Liver (tissue), 8 donors: ENCODE measurements at regions not wholly inside any gene's neighbourhood (a gene's known extent, or its start where the extent isn't known, plus 50 kb on each side); places are given as distances from the start of the nearest gene placed in this dataset.
"Not testable (repeated sequence)": the region's sequence is repeated elsewhere in the genome, so short reads cannot be mapped to it uniquely, and the experiment has no call there.

ENCODE experiments used
- DNase-seq: peaks from one replicate; pipeline ENCODE4 v3.0.0-alpha.2; 2017; ENCODE audit warnings: low spot score
- H3K27ac ChIP-seq, 2 donors: one replicate each; pipeline ENCODE4 v1.7.0; 2013; ENCODE audit warnings: inconsistent platforms in 2 of 2, low read length in 2 of 2, control low read depth in 1 of 2, low read depth in 1 of 2, mild to moderate bottlenecking in 1 of 2
- H3K27me3 ChIP-seq, 4 donors: one replicate each; pipeline versions ENCODE4 v1.6.1 to v1.7.0; 2013; ENCODE audit warnings: low read length in 3 of 4, inconsistent platforms in 1 of 4, mild to moderate bottlenecking in 1 of 4, moderate library complexity in 1 of 4; ENCODE audit not compliant: control insufficient read depth in 4 of 4, insufficient read depth in 4 of 4
- H3K36me3 ChIP-seq, 4 donors: one replicate each; pipeline versions ENCODE4 v1.6.1 to v1.7.0; 2013; ENCODE audit warnings: low read length in 3 of 4, mild to moderate bottlenecking in 3 of 4, low read depth in 1 of 4, moderate library complexity in 1 of 4; ENCODE audit not compliant: control insufficient read depth in 4 of 4, insufficient read depth in 3 of 4
- H3K4me1 ChIP-seq, 4 donors: one replicate each; pipeline versions ENCODE4 v1.6.1 to v1.7.0; 2013; ENCODE audit warnings: low read length in 3 of 4, mild to moderate bottlenecking in 3 of 4, moderate library complexity in 1 of 4; ENCODE audit not compliant: control insufficient read depth in 4 of 4, insufficient read depth in 4 of 4
- H3K4me3 ChIP-seq, 3 donors: one replicate each; pipeline versions ENCODE4 v1.6.1 to v1.7.0; 2013; ENCODE audit warnings: low read length in 3 of 3, control low read depth in 1 of 3, low read depth in 1 of 3, mild to moderate bottlenecking in 1 of 3
- H3K9ac ChIP-seq, 2 donors: one replicate each; pipeline ENCODE4 v1.7.0; 2013; ENCODE audit warnings: low read length in 2 of 2, mild to moderate bottlenecking in 2 of 2, moderate library complexity in 2 of 2, control low read depth in 1 of 2, low read depth in 1 of 2
- H3K9me3 ChIP-seq, 4 donors: one replicate each; pipeline versions ENCODE4 v1.6.1 to v1.7.0; 2013; ENCODE audit warnings: low read length in 3 of 4; ENCODE audit not compliant: control insufficient read depth in 4 of 4
- EGR1 ChIP-seq, 2 donors: IDR thresholded peaks; 2 replicates each; pipeline ENCODE4 v1.6.1; 2016 to 2018; ENCODE audit warnings: antibody characterized with exemption in 2 of 2, low read depth in 2 of 2
- FOXA1 ChIP-seq: IDR thresholded peaks from 2 replicates; pipeline ENCODE4 v1.6.1; 2016; ENCODE audit warnings: antibody characterized with exemption
- FOXA2 ChIP-seq: IDR thresholded peaks from 2 replicates; pipeline ENCODE4 v1.6.1; 2016; ENCODE audit warnings: antibody characterized with exemption
- GABPA ChIP-seq, 2 donors: IDR thresholded peaks in 1 of 2; conservative IDR thresholded peaks in 1 of 2; 2 replicates each; pipeline ENCODE4 v1.6.1; 2016; ENCODE audit warnings: antibody characterized with exemption in 2 of 2, mild to moderate bottlenecking in 1 of 2, moderate library complexity in 1 of 2
- HNF4A ChIP-seq, 2 donors: conservative IDR thresholded peaks; 2 replicates each; pipeline ENCODE4 v1.6.1; 2016; ENCODE audit warnings: antibody characterized with exemption in 2 of 2, mild to moderate bottlenecking in 2 of 2
- HNF4G ChIP-seq: IDR thresholded peaks from 2 replicates; pipeline ENCODE4 v1.6.1; 2016; ENCODE audit warnings: antibody characterized with exemption
- JUND ChIP-seq, 2 donors: IDR thresholded peaks; 2 replicates each; pipeline ENCODE4 v1.6.1; 2016; ENCODE audit warnings: antibody characterized with exemption in 2 of 2
- NR2F2 ChIP-seq: IDR thresholded peaks from 2 replicates; pipeline ENCODE4 v1.6.1; 2016; ENCODE audit warnings: antibody characterized with exemption
- RAD21 ChIP-seq, 2 donors: IDR thresholded peaks; 2 replicates each; pipeline ENCODE4 v1.6.1; 2016; ENCODE audit warnings: antibody characterized with exemption in 2 of 2, mild to moderate bottlenecking in 2 of 2
- RXRA ChIP-seq, 2 donors: IDR thresholded peaks; 2 replicates each; pipeline ENCODE4 v1.6.1; 2017 to 2018; ENCODE audit warnings: antibody characterized with exemption in 2 of 2, mild to moderate bottlenecking in 1 of 2
- SP1 ChIP-seq: IDR thresholded peaks from 2 replicates; pipeline ENCODE4 v1.6.1; 2018; ENCODE audit warnings: antibody characterized with exemption, mild to moderate bottlenecking
- TAF1 ChIP-seq: conservative IDR thresholded peaks from 2 replicates; pipeline ENCODE4 v1.6.1; 2016; ENCODE audit warnings: antibody characterized with exemption, mild to moderate bottlenecking
- YY1 ChIP-seq: IDR thresholded peaks from 2 replicates; pipeline ENCODE4 v1.6.1; 2016; ENCODE audit warnings: antibody characterized with exemption, mild to moderate bottlenecking
- WGBS: extraction: QIAGEN DNeasy Blood & Tissue Kit; methylation state at CpG from one replicate; pipeline ENCODE4 v1.1.7; 2013; 5-methylcytosine and 5-hydroxymethylcytosine counted together
- TF ChIP-seq, protein P1 (sequence below): IDR thresholded peaks from 2 replicates; pipeline ENCODE4 v1.6.1; 2016; ENCODE audit warnings: antibody characterized with exemption, mild to moderate bottlenecking
- TF ChIP-seq, protein P2 (sequence below): IDR thresholded peaks from 2 replicates; pipeline ENCODE4 v1.6.1; 2016; ENCODE audit warnings: antibody characterized with exemption
- TF ChIP-seq, protein P3 (sequence below): fragments of 150-350 bp; IDR thresholded peaks from 2 replicates; pipeline ENCODE4 v1.5.1; 2017; ENCODE audit warnings: improper control_type of control experiment, low read depth, low read length; ENCODE audit not compliant: missing input control
- TF ChIP-seq, protein P4 (sequence below): IDR thresholded peaks from 2 replicates; pipeline ENCODE4 v1.6.1; 2016; ENCODE audit warnings: antibody characterized with exemption
- TF ChIP-seq, protein P5 (sequence below): IDR thresholded peaks from 2 replicates; pipeline ENCODE4 v1.6.1; 2016; ENCODE audit warnings: antibody characterized with exemption
- donor health status: healthy.
- donor health status: healthy.
- donor health status: healthy.
- donor health status: healthy.
- donor health status: healthy.

DNA sequence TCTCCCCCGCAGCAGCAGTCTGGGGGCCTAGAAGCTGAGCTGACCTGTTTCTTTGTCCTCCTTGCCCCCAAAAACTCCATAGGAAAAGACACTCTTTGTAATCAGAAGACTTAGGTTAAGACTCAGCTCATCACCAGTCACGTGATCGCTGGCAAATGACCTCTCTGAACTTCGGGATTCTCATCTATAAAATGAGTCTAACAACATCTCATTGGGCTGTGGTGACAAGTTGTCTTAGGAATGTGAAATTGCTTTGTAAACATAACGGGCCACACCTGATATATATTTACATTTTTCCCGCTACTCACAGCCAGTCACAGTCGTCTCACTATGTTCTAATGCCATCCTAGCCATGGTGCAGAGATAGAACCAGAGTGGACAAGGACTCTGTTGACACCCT is 86.0 kb upstream of the LHX1 start (continued):
- TF ChIP-seq, protein P1, sequence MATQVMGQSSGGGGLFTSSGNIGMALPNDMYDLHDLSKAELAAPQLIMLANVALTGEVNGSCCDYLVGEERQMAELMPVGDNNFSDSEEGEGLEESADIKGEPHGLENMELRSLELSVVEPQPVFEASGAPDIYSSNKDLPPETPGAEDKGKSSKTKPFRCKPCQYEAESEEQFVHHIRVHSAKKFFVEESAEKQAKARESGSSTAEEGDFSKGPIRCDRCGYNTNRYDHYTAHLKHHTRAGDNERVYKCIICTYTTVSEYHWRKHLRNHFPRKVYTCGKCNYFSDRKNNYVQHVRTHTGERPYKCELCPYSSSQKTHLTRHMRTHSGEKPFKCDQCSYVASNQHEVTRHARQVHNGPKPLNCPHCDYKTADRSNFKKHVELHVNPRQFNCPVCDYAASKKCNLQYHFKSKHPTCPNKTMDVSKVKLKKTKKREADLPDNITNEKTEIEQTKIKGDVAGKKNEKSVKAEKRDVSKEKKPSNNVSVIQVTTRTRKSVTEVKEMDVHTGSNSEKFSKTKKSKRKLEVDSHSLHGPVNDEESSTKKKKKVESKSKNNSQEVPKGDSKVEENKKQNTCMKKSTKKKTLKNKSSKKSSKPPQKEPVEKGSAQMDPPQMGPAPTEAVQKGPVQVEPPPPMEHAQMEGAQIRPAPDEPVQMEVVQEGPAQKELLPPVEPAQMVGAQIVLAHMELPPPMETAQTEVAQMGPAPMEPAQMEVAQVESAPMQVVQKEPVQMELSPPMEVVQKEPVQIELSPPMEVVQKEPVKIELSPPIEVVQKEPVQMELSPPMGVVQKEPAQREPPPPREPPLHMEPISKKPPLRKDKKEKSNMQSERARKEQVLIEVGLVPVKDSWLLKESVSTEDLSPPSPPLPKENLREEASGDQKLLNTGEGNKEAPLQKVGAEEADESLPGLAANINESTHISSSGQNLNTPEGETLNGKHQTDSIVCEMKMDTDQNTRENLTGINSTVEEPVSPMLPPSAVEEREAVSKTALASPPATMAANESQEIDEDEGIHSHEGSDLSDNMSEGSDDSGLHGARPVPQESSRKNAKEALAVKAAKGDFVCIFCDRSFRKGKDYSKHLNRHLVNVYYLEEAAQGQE: no peak
- TF ChIP-seq EGR1 (IDR thresholded peaks at IDR 0.05; ENCODE audit: low read depth in 2 of 2) (no peak), JUND (IDR thresholded peaks at IDR 0.05) (no peak), RAD21 (IDR thresholded peaks at IDR 0.05) (no peak)
- TF ChIP-seq, protein P2, sequence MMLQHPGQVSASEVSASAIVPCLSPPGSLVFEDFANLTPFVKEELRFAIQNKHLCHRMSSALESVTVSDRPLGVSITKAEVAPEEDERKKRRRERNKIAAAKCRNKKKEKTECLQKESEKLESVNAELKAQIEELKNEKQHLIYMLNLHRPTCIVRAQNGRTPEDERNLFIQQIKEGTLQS: no peak

DNA sequence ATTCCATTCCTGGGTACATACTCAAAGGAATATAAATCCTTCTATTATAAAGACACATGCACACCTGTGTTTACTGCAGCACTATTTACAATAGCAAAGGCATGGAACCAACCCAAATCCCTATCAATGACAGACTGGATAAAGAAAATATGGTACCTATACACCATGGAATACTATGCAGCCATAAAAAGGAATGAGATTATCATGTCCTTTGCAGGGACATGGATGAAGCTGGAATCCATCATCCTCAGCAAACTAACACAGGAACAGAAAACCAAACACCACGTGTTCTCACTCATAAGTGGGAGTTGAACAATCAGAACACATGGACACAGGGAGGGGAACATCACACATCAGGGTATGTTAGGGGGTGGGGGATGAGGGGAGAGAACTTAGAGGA is 84.8 kb upstream of the LHX1 start:
- H3K27ac ChIP-seq, H3K36me3 ChIP-seq, H3K4me1 ChIP-seq, H3K4me3 ChIP-seq, H3K9ac ChIP-seq, DNase-seq, H3K9me3 ChIP-seq, H3K27me3 ChIP-seq: not testable (repeated sequence)
- WGBS: 73% methylated on average over 1 of the region's 1 CpG

DNA sequence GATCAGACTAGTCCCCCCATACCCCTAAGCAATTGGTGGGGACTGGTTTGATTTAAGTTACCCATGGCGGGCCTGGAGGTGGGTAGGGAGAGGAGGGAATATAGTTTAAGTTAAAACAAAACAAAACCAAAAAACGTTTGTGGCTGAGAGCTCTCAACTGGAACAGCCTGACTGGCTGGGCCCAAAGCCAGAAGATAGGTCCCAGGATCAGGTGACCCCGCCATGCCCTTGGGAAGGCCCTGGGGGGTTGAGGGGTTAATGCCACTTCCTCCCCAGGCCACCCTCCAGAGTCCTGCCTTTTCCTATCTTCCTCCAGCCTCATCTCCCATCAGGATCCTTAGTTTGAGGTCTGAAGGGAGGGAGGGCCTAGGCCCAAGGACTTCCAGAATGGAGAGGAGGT is 82.3 kb upstream of the LHX1 start:
- H3K36me3 ChIP-seq: no peaks in the 10 kb centered on the region
- H3K9me3 ChIP-seq: no peaks in the 10 kb centered on the region
- H3K9ac ChIP-seq: no peak overlapping the region
- H3K4me3 ChIP-seq: no peak overlapping the region
- DNase-seq: no peak
- WGBS: 62% methylated on average over 3 of the region's 3 CpGs
- TF ChIP-seq RXRA (IDR thresholded peaks at IDR 0.05) (no peak), JUND (IDR thresholded peaks at IDR 0.05) (no peak), FOXA1 (no peak), YY1 (no peak), FOXA2 (no peak), TAF1 (no peak), GABPA (IDR thresholded peaks at IDR 0.05 in 1 of 2, conservative IDR thresholded peaks at IDR 0.05 in 1 of 2) (no peak), SP1 (no peak), RAD21 (IDR thresholded peaks at IDR 0.05) (no peak), HNF4A (conservative IDR thresholded peaks at IDR 0.05) (no peak), HNF4G (no peak), EGR1 (IDR thresholded peaks at IDR 0.05; ENCODE audit: low read depth in 2 of 2) (no peak), NR2F2 (no peak)
- TF ChIP-seq, protein P2: no peak
- TF ChIP-seq, protein P3, sequence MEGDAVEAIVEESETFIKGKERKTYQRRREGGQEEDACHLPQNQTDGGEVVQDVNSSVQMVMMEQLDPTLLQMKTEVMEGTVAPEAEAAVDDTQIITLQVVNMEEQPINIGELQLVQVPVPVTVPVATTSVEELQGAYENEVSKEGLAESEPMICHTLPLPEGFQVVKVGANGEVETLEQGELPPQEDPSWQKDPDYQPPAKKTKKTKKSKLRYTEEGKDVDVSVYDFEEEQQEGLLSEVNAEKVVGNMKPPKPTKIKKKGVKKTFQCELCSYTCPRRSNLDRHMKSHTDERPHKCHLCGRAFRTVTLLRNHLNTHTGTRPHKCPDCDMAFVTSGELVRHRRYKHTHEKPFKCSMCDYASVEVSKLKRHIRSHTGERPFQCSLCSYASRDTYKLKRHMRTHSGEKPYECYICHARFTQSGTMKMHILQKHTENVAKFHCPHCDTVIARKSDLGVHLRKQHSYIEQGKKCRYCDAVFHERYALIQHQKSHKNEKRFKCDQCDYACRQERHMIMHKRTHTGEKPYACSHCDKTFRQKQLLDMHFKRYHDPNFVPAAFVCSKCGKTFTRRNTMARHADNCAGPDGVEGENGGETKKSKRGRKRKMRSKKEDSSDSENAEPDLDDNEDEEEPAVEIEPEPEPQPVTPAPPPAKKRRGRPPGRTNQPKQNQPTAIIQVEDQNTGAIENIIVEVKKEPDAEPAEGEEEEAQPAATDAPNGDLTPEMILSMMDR: no peak
- TF ChIP-seq, protein P4, sequence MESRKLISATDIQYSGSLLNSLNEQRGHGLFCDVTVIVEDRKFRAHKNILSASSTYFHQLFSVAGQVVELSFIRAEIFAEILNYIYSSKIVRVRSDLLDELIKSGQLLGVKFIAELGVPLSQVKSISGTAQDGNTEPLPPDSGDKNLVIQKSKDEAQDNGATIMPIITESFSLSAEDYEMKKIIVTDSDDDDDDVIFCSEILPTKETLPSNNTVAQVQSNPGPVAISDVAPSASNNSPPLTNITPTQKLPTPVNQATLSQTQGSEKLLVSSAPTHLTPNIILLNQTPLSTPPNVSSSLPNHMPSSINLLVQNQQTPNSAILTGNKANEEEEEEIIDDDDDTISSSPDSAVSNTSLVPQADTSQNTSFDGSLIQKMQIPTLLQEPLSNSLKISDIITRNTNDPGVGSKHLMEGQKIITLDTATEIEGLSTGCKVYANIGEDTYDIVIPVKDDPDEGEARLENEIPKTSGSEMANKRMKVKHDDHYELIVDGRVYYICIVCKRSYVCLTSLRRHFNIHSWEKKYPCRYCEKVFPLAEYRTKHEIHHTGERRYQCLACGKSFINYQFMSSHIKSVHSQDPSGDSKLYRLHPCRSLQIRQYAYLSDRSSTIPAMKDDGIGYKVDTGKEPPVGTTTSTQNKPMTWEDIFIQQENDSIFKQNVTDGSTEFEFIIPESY: no peak
- TF ChIP-seq, protein P1: no peak
- TF ChIP-seq, protein P5, sequence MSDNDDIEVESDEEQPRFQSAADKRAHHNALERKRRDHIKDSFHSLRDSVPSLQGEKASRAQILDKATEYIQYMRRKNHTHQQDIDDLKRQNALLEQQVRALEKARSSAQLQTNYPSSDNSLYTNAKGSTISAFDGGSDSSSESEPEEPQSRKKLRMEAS: no peak
- H3K4me1 ChIP-seq: no peaks in the 10 kb centered on the region
- no peak overlapping the region for H3K27ac ChIP-seq
- H3K27me3 ChIP-seq: peaks cover 0 to 4% (median 3%) of the 10 kb centered on the region in 4 donors
